HL-60/S4 (cell line): ENCODE measurements at regions not wholly inside any gene's neighbourhood (a gene's known extent, or its start where the extent isn't known, plus 50 kb on each side); places are given as distances from the start of the nearest gene placed in this dataset.
"Not testable (repeated sequence)": the region's sequence is repeated elsewhere in the genome, so short reads cannot be mapped to it uniquely, and the experiment has no call there.

Experiments
- in situ Hi-C: fragments of 300-500 bp; cut with MboI; formaldehyde crosslinking; loops from 2 replicates; pipeline ENCODE4 v1.14.3; 2022; ENCODE audit warnings: low sequenced_read_pairs

GRCh38 chr4:138591808-138592207, 349.7 kb upstream of the SLC7A11 start:
- in situ Hi-C loops, result no loop called here

GRCh38 chr4:138588501-138588900, 346.4 kb upstream of the SLC7A11 start:
- in situ Hi-C loops, result no loop called here

GRCh38 chr4:138579146-138579545, 337.0 kb upstream of the SLC7A11 start:
- in situ Hi-C loops, result no loop called here

- in situ Hi-C loops, result not testable (repeated sequence)
Observed at GRCh38 chr4:138577826-138578225, 335.7 kb upstream of the SLC7A11 start.

GRCh38 chr4:138577145-138577544, 335.0 kb upstream of the SLC7A11 start:
- in situ Hi-C loops, result no loop called here

GRCh38 chr4:138576684-138577083, 334.5 kb upstream of the SLC7A11 start:
- in situ Hi-C loops, result no loop called here

GRCh38 chr4:138573246-138573645, 331.1 kb upstream of the SLC7A11 start:
- in situ Hi-C loops, result no loop called here

GRCh38 chr4:138572007-138572406, 329.9 kb upstream of the SLC7A11 start:
- in situ Hi-C loops, result no loop called here

GRCh38 chr4:138567696-138568095, 325.5 kb upstream of the SLC7A11 start:
- in situ Hi-C loops, result no loop called here

- in situ Hi-C loops, result no loop called here
Observed at GRCh38 chr4:138565576-138565975, 323.4 kb upstream of the SLC7A11 start.

- in situ Hi-C loops, result no loop called here
Observed at GRCh38 chr4:138562544-138562991, 320.4 kb upstream of the SLC7A11 start.

GRCh38 chr4:138561906-138562305, 319.8 kb upstream of the SLC7A11 start:
- in situ Hi-C loops, result no loop called here

GRCh38 chr4:138561276-138561880, 319.2 kb upstream of the SLC7A11 start:
- in situ Hi-C loops, result no loop called here

- in situ Hi-C loops, result no loop called here
Observed at GRCh38 chr4:138560448-138560847, 318.3 kb upstream of the SLC7A11 start.

GRCh38 chr4:138558886-138559285, 316.7 kb upstream of the SLC7A11 start:
- in situ Hi-C loops, result no loop called here

- in situ Hi-C loops, result no loop called here
Observed at GRCh38 chr4:138555584-138555983, 313.4 kb upstream of the SLC7A11 start.

- in situ Hi-C loops, result no loop called here
Observed at GRCh38 chr4:138555108-138555507, 313.0 kb upstream of the SLC7A11 start.

GRCh38 chr4:138553001-138553845, 311.1 kb upstream of the SLC7A11 start:
- in situ Hi-C loops, result no loop called here

GRCh38 chr4:138542191-138542776, 300.1 kb upstream of the SLC7A11 start:
- in situ Hi-C loops, result no loop called here

- in situ Hi-C loops, result no loop called here
Observed at GRCh38 chr4:138540056-138540800, 298.1 kb upstream of the SLC7A11 start.

- in situ Hi-C loops, result no loop called here
Observed at GRCh38 chr4:138538743-138539142, 296.6 kb upstream of the SLC7A11 start.
